GM13977 (cell line): ENCODE measurements at regions not wholly inside any gene's neighbourhood (a gene's known extent, or its start where the extent isn't known, plus 50 kb on each side); places are given as distances from the start of the nearest gene placed in this dataset.

Experiments
- DNase-seq: peaks from one replicate; pipeline ENCODE4 v3.0.0; 2012; ENCODE audit warnings: low spot score
- in situ Hi-C: fragments of 300-500 bp; cut with MboI; formaldehyde crosslinking; loops from one replicate; pipeline ENCODE4 v1.12.0; 2022; ENCODE audit warnings: low sequenced_read_pairs, low pct_unique_long_range_greater_than_20kb, mixed read lengths, inconsistent platforms; ENCODE audit not compliant: unreplicated experiment
- TF ChIP-seq, protein P1 (sequence below): IDR thresholded peaks from 2 replicates; pipeline ENCODE4 v1.5.1; 2012; ENCODE audit warnings: mild to moderate bottlenecking, control low read depth; ENCODE audit not compliant: insufficient read depth; ENCODE audit errors: extremely low read depth, missing control alignments

- no peak for DNase-seq
- TF ChIP-seq, protein P1, sequence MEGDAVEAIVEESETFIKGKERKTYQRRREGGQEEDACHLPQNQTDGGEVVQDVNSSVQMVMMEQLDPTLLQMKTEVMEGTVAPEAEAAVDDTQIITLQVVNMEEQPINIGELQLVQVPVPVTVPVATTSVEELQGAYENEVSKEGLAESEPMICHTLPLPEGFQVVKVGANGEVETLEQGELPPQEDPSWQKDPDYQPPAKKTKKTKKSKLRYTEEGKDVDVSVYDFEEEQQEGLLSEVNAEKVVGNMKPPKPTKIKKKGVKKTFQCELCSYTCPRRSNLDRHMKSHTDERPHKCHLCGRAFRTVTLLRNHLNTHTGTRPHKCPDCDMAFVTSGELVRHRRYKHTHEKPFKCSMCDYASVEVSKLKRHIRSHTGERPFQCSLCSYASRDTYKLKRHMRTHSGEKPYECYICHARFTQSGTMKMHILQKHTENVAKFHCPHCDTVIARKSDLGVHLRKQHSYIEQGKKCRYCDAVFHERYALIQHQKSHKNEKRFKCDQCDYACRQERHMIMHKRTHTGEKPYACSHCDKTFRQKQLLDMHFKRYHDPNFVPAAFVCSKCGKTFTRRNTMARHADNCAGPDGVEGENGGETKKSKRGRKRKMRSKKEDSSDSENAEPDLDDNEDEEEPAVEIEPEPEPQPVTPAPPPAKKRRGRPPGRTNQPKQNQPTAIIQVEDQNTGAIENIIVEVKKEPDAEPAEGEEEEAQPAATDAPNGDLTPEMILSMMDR: no peak
- in situ Hi-C loops: no loop called here
These were observed 108.2 kb downstream of the NRN1 start for GRCh38 chr6:5898563-5898962.

- TF ChIP-seq, protein P1: no peak
- DNase-seq: no peak
- in situ Hi-C loops: no loop called here
These were observed 108.6 kb downstream of the NRN1 start for GRCh38 chr6:5898102-5898501.

- TF ChIP-seq, protein P1: no peak
- in situ Hi-C loops: no loop called here
- DNase-seq: no peak
These were observed 110.1 kb downstream of the NRN1 start for GRCh38 chr6:5896476-5897200.

DNA sequence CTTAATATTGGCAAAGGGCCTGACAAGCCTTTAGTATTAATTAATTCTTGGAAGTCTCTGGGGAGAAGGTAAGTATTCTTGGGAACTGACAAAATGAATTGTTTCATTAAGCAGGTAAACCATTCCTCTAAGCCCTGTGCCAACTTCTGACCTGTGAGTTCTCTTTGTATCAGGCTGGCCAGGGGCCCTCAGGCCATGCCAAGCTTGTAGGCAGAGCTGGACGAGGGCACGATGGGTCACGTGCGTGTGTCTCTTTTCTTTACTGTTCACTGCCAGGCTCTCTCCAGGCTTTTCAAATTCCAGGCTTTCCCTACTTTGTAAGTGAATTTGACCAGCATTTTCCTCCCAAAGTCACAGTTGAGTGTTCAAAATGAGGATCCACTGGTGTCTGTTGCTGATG lies 112.4 kb downstream of the NRN1 start:
- TF ChIP-seq, protein P1: no peak
- in situ Hi-C loops: no loop called here

DNA sequence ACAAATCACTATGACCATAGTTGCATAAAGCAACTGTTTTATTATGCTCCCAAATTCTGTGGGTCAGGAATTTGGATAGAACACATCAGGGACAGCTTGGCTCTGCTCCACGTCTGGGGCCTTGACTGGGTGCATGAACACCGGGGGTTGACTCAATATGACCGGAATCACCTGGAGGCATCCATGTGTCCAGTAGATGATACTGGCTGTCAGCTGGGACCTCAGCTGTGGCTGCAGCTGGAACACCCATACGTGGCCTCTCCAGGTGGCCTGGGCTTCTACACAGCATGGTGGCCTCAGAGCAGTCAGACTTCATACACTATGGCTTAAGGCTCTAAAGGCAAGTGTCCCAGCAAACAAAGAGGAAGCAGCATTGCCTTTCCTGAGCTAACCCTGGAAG lies 113.4 kb downstream of the NRN1 start:
- in situ Hi-C loops: no loop called here
- TF ChIP-seq, protein P1: no peak
- no peak for DNase-seq

More for the DNA sequence above, 112.4 kb downstream of the NRN1 start:
- no peak for DNase-seq

DNA sequence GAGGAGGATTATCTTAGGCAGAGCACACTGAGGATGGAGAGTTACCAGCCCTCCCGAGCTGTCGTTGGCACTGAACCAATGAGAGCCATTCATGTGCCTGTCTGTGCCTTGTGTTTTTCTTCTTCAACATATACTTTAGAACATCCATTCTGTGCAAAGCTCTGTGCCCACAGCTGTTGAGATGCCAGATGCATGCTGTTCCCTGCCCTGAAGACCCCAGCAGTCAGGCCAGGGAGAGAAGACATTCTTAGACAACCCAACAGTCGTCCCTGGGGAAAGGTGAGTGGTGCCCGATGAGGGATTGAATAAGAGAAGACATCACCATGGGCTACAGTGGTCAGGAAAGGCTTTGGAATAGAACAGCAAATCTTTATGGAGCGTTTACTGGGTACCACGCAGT lies 114.1 kb downstream of the NRN1 start:
- DNase-seq: no peak
- in situ Hi-C loops: no loop called here
- TF ChIP-seq, protein P1: no peak

DNA sequence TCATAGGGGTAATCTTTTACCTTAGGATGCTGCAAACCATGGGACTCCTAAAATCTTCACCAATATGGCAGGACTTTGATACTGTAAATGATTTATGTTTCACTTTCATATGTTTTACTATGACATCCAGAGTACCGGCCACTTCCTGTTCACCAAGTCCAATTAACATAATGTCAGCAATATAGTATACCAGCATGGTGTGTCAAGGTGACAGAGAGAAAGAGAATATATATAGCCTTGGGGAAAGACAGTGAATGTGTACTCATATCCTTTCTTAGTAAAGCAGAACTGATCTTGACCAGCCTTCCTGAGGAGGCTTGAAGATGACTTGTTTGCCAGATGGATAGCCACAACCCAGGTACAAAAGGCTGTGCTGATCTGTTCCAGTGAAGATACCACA lies 127.9 kb downstream of the NRN1 start:
- in situ Hi-C loops: no loop called here
- no peak for DNase-seq
- TF ChIP-seq, protein P1: no peak
